Spleen (tissue), 7 donors: ENCODE measurements at regions not wholly inside any gene's neighbourhood (a gene's known extent, or its start where the extent isn't known, plus 50 kb on each side); places are given as distances from the start of the nearest gene placed in this dataset.

Source experiments
- CTCF ChIP-seq, 11 experiments: fragments of 200-600 bp in 7 of 11; fragments of 450-650 bp in 4 of 11; sonication (generic) in 4 of 11; IDR thresholded peaks in 8 of 11; conservative IDR thresholded peaks in 3 of 11; 1 replicate in 7 of 11; 2 replicates in 4 of 11; pipeline versions ENCODE4 v1.4.0 to v1.8.0; 2016 to 2021; ENCODE audit warnings: antibody characterized with exemption in 11 of 11, inconsistent platforms in 4 of 11, mild to moderate bottlenecking in 1 of 11
- POLR2AphosphoS5 ChIP-seq, 3 donors: sonication (generic); formaldehyde crosslinking; IDR thresholded peaks; one replicate each; pipeline ENCODE4 v1.5.1; 2017; ENCODE audit warnings: antibody characterized with exemption in 3 of 3
- donor health status: DM: no; HTN: no; CAD: no; lungs with moderate emphysema.
- donor health status: DM: no; HTN: no; CAD: no.
- donor health status: DM: no; HTN: no; CAD: no.

GRCh38 chr12:60257063-60257462 is 661.2 kb downstream of the SLC16A7 start:
- TF ChIP-seq POLR2AphosphoS5 (IDR thresholded peaks at IDR 0.05) (no peak), CTCF (IDR thresholded peaks at IDR 0.05 in 8 of 11, conservative IDR thresholded peaks at IDR 0.05 in 3 of 11) (no peak)
